OCI-LY1 (cell line): ENCODE measurements at regions not wholly inside any gene's neighbourhood (a gene's known extent, or its start where the extent isn't known, plus 50 kb on each side); places are given as distances from the start of the nearest gene placed in this dataset.

ENCODE experiments used
- H2AFZ ChIP-seq: fragments of 200-600 bp; sonication (generic), shearing (Covaris generic); 2 replicates; pipeline ENCODE4 v1.6.0; 2014; ENCODE audit warnings: antibody characterized with exemption, mild to moderate bottlenecking, low read length
- H3F3A ChIP-seq: fragments of 200-600 bp; sonication (generic), shearing (Covaris generic); 2 replicates; pipeline ENCODE4 v1.6.0; 2014; ENCODE audit warnings: mild to moderate bottlenecking, antibody characterized with exemption, low read length, moderate library complexity; ENCODE audit not compliant: insufficient read depth
- H3K27ac ChIP-seq: fragments of 200-600 bp; sonication (generic); 2 replicates; pipeline ENCODE4 v1.5.1; 2014; ENCODE audit warnings: low read length, mixed run types, mild to moderate bottlenecking, low read depth; ENCODE audit not compliant: poor library complexity, severe bottlenecking
- H3K27me3 ChIP-seq: fragments of 200-600 bp; sonication (generic); 2 replicates; pipeline ENCODE4 v1.6.0; 2014; ENCODE audit warnings: antibody characterized with exemption, mild to moderate bottlenecking, low read length, moderate library complexity; ENCODE audit not compliant: insufficient read depth
- H3K36me3 ChIP-seq: fragments of 200-600 bp; sonication (generic); 2 replicates; pipeline ENCODE4 v1.6.1; 2014; ENCODE audit warnings: mild to moderate bottlenecking, antibody characterized with exemption, low read length, moderate library complexity, mixed read lengths; ENCODE audit not compliant: insufficient read depth
- H3K4me1 ChIP-seq: fragments of 200-600 bp; sonication (generic); 2 replicates; pipeline ENCODE4 v1.5.1; 2014; ENCODE audit warnings: mild to moderate bottlenecking, low read length, moderate library complexity; ENCODE audit not compliant: insufficient read depth, severe bottlenecking
- H3K4me2 ChIP-seq: fragments of 200-600 bp; sonication (generic), shearing (Covaris generic); 2 replicates; pipeline ENCODE4 v1.6.1; 2014; ENCODE audit warnings: low read length
- H3K4me3 ChIP-seq: fragments of 200-600 bp; sonication (generic); 2 replicates; pipeline ENCODE4 v1.5.1; 2014; ENCODE audit warnings: low read length, low read depth, mild to moderate bottlenecking, mixed read lengths; ENCODE audit not compliant: poor library complexity, severe bottlenecking
- H3K79me2 ChIP-seq: fragments of 200-600 bp; shearing (Covaris generic); 2 replicates; pipeline ENCODE4 v1.6.1; 2016; ENCODE audit warnings: mixed run types, low read length, mixed read lengths; ENCODE audit not compliant: insufficient read depth
- H3K9ac ChIP-seq: fragments of 200-600 bp; sonication (generic), shearing (Covaris generic); 2 replicates; pipeline ENCODE4 v1.6.1; 2014; ENCODE audit warnings: mild to moderate bottlenecking, low read length, mixed read lengths
- H3K9me2 ChIP-seq: fragments of 200-600 bp; sonication (generic), shearing (Covaris generic); 2 replicates; pipeline ENCODE4 v1.6.1; 2014; ENCODE audit warnings: low read depth, mild to moderate bottlenecking, low read length, mixed read lengths
- H3K9me3 ChIP-seq: fragments of 200-600 bp; shearing (Covaris generic); 2 replicates; pipeline ENCODE4 v1.6.1; 2014; ENCODE audit warnings: low read length, mixed read lengths
- H4K20me1 ChIP-seq: fragments of 200-600 bp; sonication (generic), shearing (Covaris generic); 2 replicates; pipeline ENCODE4 v1.6.0; 2016; ENCODE audit warnings: mild to moderate bottlenecking, low read length; ENCODE audit not compliant: insufficient read depth
- EZH2 ChIP-seq: fragments of 200-600 bp; sonication (generic), shearing (Covaris generic); IDR thresholded peaks from 2 replicates; pipeline ENCODE4 v1.8.0; 2017; ENCODE audit warnings: borderline replicate concordance, mixed run types, mild to moderate bottlenecking, antibody characterized with exemption, low read length, moderate library complexity, mixed read lengths
- TF ChIP-seq, protein P1 (sequence below): fragments of 200-600 bp; sonication (generic), shearing (Covaris generic); IDR thresholded peaks from 2 replicates; pipeline ENCODE4 v1.5.1; 2017; ENCODE audit warnings: mild to moderate bottlenecking, antibody characterized with exemption, low read length, moderate library complexity, mixed read lengths

DNA sequence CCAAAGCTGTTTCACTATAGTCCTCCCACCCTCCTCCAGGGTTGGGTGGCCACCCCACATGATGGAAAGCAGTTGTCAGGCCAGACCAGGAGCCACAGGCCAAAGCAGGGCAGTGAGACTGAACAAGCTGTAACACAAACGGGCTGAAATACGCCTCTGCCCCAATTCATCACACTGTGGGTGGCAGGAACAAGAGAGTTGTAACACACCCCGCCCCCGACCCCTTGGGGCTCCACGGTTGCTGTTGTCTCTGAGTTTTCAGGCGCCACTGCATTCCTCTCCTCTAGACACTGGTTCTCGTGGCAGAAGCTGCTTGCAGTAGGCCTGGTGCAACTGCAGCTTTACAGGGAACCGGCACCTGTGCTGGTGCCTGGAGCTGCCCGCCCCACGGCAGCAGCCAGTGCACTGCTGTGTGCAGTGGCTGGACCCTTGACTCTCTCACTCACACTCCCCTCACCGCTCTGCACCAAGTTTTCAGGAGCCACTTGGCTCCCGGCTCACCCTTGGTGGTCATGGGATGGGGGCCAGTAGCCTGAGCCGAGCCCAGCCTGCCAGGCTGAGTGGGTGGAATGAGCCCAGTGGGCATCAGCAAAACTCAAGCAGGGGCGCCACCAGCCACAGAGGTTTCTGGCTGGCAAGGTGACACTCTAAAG is 1314.5 kb upstream of the MIR17HG start:
- H3K27me3 ChIP-seq, result no peaks in the 10 kb centered on the region
- no peaks in the 10 kb centered on the region for H3K4me1 ChIP-seq
- no peaks in the 10 kb centered on the region for H4K20me1 ChIP-seq
- H3K27ac ChIP-seq, result no peak overlapping the region
- no peak overlapping the region for H3K9ac ChIP-seq
- H3K9me3 ChIP-seq, result no peaks in the 10 kb centered on the region
- H2AFZ ChIP-seq, result no peak overlapping the region
- no peak overlapping the region for H3K4me3 ChIP-seq
- no peaks in the 10 kb centered on the region for H3K9me2 ChIP-seq
- no peaks in the 10 kb centered on the region for H3K36me3 ChIP-seq
- no peak overlapping the region for H3K4me2 ChIP-seq
- no peaks in the 10 kb centered on the region for H3F3A ChIP-seq
- TF ChIP-seq, protein P1, sequence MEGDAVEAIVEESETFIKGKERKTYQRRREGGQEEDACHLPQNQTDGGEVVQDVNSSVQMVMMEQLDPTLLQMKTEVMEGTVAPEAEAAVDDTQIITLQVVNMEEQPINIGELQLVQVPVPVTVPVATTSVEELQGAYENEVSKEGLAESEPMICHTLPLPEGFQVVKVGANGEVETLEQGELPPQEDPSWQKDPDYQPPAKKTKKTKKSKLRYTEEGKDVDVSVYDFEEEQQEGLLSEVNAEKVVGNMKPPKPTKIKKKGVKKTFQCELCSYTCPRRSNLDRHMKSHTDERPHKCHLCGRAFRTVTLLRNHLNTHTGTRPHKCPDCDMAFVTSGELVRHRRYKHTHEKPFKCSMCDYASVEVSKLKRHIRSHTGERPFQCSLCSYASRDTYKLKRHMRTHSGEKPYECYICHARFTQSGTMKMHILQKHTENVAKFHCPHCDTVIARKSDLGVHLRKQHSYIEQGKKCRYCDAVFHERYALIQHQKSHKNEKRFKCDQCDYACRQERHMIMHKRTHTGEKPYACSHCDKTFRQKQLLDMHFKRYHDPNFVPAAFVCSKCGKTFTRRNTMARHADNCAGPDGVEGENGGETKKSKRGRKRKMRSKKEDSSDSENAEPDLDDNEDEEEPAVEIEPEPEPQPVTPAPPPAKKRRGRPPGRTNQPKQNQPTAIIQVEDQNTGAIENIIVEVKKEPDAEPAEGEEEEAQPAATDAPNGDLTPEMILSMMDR, result no peak
- H3K79me2 ChIP-seq, result no peaks in the 10 kb centered on the region

DNA sequence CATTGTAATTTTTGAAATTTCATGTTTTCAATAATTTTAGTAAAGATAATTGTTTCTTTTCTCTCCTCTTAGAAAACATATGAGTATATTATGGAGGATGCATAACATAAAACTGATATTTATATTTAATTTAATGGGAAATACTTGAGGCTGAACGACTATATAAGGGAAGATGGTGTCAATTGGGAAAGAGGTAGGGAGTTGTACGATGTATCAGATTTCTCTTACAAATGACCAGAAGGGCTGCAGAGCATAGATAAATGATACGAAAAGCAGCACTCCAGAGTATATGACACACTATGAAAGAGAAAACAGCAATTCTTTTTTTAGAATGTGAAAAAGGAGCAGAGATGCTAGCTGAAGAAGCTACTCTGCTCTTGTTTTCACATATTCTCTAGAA is 1308.0 kb upstream of the MIR17HG start:
- H2AFZ ChIP-seq, result no peak overlapping the region
- TF ChIP-seq, protein P1, result no peak
- TF ChIP-seq EZH2, result no peak
- H3K4me2 ChIP-seq, result no peak overlapping the region
- no peaks in the 10 kb centered on the region for H3K9me3 ChIP-seq
- H3K9ac ChIP-seq, result no peak overlapping the region
- no peaks in the 10 kb centered on the region for H3K36me3 ChIP-seq
- no peaks in the 10 kb centered on the region for H3K9me2 ChIP-seq
- H3K4me1 ChIP-seq, result no peaks in the 10 kb centered on the region
- no peaks in the 10 kb centered on the region for H4K20me1 ChIP-seq
- H3K79me2 ChIP-seq, result no peaks in the 10 kb centered on the region
- H3K27ac ChIP-seq, result no peak overlapping the region
- H3F3A ChIP-seq, result no peaks in the 10 kb centered on the region
- no peaks in the 10 kb centered on the region for H3K27me3 ChIP-seq
- no peak overlapping the region for H3K4me3 ChIP-seq

GRCh38 chr13:90047600-90047999 is 1299.9 kb upstream of the MIR17HG start:
- no peaks in the 10 kb centered on the region for H3K9me3 ChIP-seq

More at GRCh38 chr13:90047600-90047999, 1299.9 kb upstream of the MIR17HG start:
- Histone ChIP-seq H3K27ac (no peak overlapping the region), H3K36me3 (no peaks in the 10 kb centered on the region), H4K20me1 (no peaks in the 10 kb centered on the region), H3K4me3 (no peak overlapping the region), H3K27me3 (no peaks in the 10 kb centered on the region), H3K9ac (no peak overlapping the region), H3F3A (no peaks in the 10 kb centered on the region), H3K4me2 (no peak overlapping the region), H2AFZ (no peak overlapping the region), H3K79me2 (no peaks in the 10 kb centered on the region), H3K4me1 (no peaks in the 10 kb centered on the region), H3K9me2 (no peaks in the 10 kb centered on the region)
- TF ChIP-seq EZH2, result no peak
- TF ChIP-seq, protein P1, result no peak
